Neural progenitor cell (in vitro differentiated cells): ENCODE measurements at regions not wholly inside any gene's neighbourhood (a gene's known extent, or its start where the extent isn't known, plus 50 kb on each side); places are given as distances from the start of the nearest gene placed in this dataset.

ENCODE experiments used
- DNase-seq: peaks from one replicate; pipeline ENCODE4 v3.0.0-alpha.2; 2016; ENCODE audit warnings: low spot score
- H2AFZ ChIP-seq: fragments of 200-600 bp; sonication (generic); replicated peaks from 2 replicates; pipeline ENCODE4 v1.6.1; 2016; ENCODE audit warnings: antibody characterized with exemption
- H3F3A ChIP-seq: fragments of 200-600 bp; sonication (generic); 2 replicates; pipeline ENCODE4 v1.6.1; 2016; ENCODE audit warnings: antibody characterized with exemption, low read depth
- H3K27ac ChIP-seq: fragments of 200-600 bp; sonication (generic); 2 replicates; pipeline ENCODE4 v1.5.1; 2016; ENCODE audit warnings: mild to moderate bottlenecking
- H3K27me3 ChIP-seq: fragments of 200-600 bp; sonication (generic); 2 replicates; pipeline ENCODE4 v1.6.1; 2016; ENCODE audit warnings: mild to moderate bottlenecking, moderate library complexity
- H3K36me3 ChIP-seq: fragments of 200-600 bp; sonication (generic); 2 replicates; pipeline ENCODE4 v1.5.1; 2016
- H3K4me1 ChIP-seq: fragments of 200-600 bp; sonication (generic); 2 replicates; pipeline ENCODE4 v1.6.1; 2016; ENCODE audit warnings: mixed run types
- H3K4me2 ChIP-seq: fragments of 200-600 bp; sonication (generic); 2 replicates; pipeline ENCODE4 v1.6.1; 2016
- H3K4me3 ChIP-seq: fragments of 200-600 bp; sonication (generic); 2 replicates; pipeline ENCODE4 v1.5.1; 2016
- H3K79me2 ChIP-seq: fragments of 200-600 bp; sonication (generic); 2 replicates; pipeline ENCODE4 v1.6.1; 2016; ENCODE audit warnings: low read depth
- H3K9ac ChIP-seq: fragments of 200-600 bp; sonication (generic); 2 replicates; pipeline ENCODE4 v1.6.1; 2016
- H3K9me3 ChIP-seq: fragments of 200-600 bp; sonication (generic); 2 replicates; pipeline ENCODE4 v1.5.1; 2016; ENCODE audit warnings: low read depth
- H4K20me1 ChIP-seq: fragments of 200-600 bp; sonication (generic); 2 replicates; pipeline ENCODE4 v1.6.1; 2016; ENCODE audit warnings: low read depth
- H3K27ac Mint-ChIP-seq: 3 replicates; pipeline ENCODE4 v1.8.0; 2021; ENCODE audit warnings: mixed read lengths
- H3K27me3 Mint-ChIP-seq: 2 replicates; pipeline ENCODE4 v1.8.0; 2022; ENCODE audit warnings: low read depth, mild to moderate bottlenecking, inconsistent platforms, moderate library complexity, mixed read lengths; ENCODE audit not compliant: insufficient read depth
- H3K36me3 Mint-ChIP-seq: 3 replicates; pipeline ENCODE4 v1.8.0; 2021; ENCODE audit warnings: mixed read lengths
- H3K4me1 Mint-ChIP-seq: 3 replicates; pipeline ENCODE4 v1.8.0; 2021; ENCODE audit warnings: mixed read lengths
- H3K4me3 Mint-ChIP-seq: 3 replicates; pipeline ENCODE4 v1.8.0; 2021; ENCODE audit warnings: mild to moderate bottlenecking, moderate library complexity, mixed read lengths
- H3K9me3 Mint-ChIP-seq: 3 replicates; pipeline ENCODE4 v1.8.0; 2020; ENCODE audit warnings: mixed read lengths
- EZH2 ChIP-seq: fragments of 200-600 bp; sonication (generic); IDR thresholded peaks from 2 replicates; pipeline ENCODE4 v1.6.1; 2017; ENCODE audit warnings: antibody characterized with exemption, mild to moderate bottlenecking, moderate library complexity
- EZH2phosphoT487 ChIP-seq: fragments of 200-600 bp; sonication (generic); IDR thresholded peaks from 2 replicates; pipeline ENCODE4 v1.6.1; 2017; ENCODE audit warnings: antibody characterized with exemption
- TF ChIP-seq, protein P1 (sequence below): fragments of 200-600 bp; sonication (generic); IDR thresholded peaks from 2 replicates; pipeline ENCODE4 v1.5.1; 2017; ENCODE audit warnings: antibody characterized with exemption, mild to moderate bottlenecking

DNA sequence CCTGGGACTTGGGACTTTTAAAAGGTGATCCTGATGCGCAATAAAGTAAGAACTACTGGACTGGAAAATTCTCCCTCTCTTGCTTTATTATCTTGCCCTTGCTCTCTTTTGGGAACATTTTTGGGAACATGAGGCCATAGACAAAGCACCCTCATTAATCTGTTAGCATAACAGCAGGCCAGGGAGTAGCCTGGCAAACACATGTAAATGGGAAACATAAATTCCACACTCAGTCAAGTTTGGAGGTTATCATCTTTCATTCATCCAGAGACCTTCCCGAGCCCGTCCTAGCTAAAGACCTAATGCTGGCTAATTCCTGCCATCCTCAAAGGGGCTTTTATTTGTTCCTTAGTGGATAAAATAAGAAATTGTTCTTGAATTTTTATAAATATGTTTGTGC, 162.8 kb upstream of the ARX start:
- Histone ChIP-seq H4K20me1 (no peaks in the 10 kb centered on the region), H3K4me3 (no peak overlapping the region), H3K4me2 (no peak overlapping the region), H3K4me1 (no peaks in the 10 kb centered on the region), H3K9me3 (no peaks in the 10 kb centered on the region), H3K9ac (no peak overlapping the region), H3K27ac (no peak overlapping the region), H2AFZ (no peak overlapping the region), H3F3A (no peaks in the 10 kb centered on the region), H3K27me3 (no peaks in the 10 kb centered on the region), H3K79me2 (no peaks in the 10 kb centered on the region), H3K36me3 (no peaks in the 10 kb centered on the region)
- no peak for TF ChIP-seq EZH2phosphoT487
- TF ChIP-seq, protein P1, sequence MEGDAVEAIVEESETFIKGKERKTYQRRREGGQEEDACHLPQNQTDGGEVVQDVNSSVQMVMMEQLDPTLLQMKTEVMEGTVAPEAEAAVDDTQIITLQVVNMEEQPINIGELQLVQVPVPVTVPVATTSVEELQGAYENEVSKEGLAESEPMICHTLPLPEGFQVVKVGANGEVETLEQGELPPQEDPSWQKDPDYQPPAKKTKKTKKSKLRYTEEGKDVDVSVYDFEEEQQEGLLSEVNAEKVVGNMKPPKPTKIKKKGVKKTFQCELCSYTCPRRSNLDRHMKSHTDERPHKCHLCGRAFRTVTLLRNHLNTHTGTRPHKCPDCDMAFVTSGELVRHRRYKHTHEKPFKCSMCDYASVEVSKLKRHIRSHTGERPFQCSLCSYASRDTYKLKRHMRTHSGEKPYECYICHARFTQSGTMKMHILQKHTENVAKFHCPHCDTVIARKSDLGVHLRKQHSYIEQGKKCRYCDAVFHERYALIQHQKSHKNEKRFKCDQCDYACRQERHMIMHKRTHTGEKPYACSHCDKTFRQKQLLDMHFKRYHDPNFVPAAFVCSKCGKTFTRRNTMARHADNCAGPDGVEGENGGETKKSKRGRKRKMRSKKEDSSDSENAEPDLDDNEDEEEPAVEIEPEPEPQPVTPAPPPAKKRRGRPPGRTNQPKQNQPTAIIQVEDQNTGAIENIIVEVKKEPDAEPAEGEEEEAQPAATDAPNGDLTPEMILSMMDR: no peak
- no peak for TF ChIP-seq EZH2
- Mint-ChIP-seq H3K27ac (no peak overlapping the region), H3K27me3 (peaks cover 2% of the 10 kb centered on the region), H3K36me3 (no peaks in the 10 kb centered on the region), H3K9me3 (no peaks in the 10 kb centered on the region), H3K4me1 (no peaks in the 10 kb centered on the region), H3K4me3 (no peak overlapping the region)
- no peak for DNase-seq

DNA sequence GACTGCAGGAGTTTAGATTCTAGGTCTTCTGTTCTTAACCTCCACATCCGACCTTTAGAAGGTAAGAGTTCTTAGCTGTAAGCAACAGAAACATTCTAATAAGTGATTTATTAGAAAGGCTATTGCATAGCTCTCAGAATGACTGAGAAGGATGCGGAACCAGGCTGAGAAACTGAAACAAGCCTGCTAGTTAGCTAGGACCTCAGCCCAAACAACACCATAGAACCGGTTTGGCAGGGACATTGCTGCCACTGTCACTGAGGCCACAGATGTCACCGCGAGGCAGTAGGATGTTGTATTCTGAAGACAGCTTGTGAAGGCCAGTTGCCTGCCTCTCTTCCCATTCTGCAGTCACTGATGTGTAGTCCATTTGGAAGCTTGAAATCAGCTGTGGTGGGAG, 160.0 kb upstream of the ARX start:
- H4K20me1 ChIP-seq: no peaks in the 10 kb centered on the region
- no peak for TF ChIP-seq EZH2phosphoT487
- no peak for TF ChIP-seq EZH2
- TF ChIP-seq, protein P1: no peak
- Mint-ChIP-seq H3K36me3 (no peaks in the 10 kb centered on the region), H3K27me3 (peaks cover 2% of the 10 kb centered on the region), H3K27ac (no peak overlapping the region), H3K9me3 (no peaks in the 10 kb centered on the region), H3K4me1 (no peaks in the 10 kb centered on the region), H3K4me3 (no peak overlapping the region)
- H3F3A ChIP-seq: no peaks in the 10 kb centered on the region
- H3K27ac ChIP-seq: no peak overlapping the region
- H3K9me3 ChIP-seq: no peaks in the 10 kb centered on the region
- no peaks in the 10 kb centered on the region for H3K36me3 ChIP-seq
- H3K27me3 ChIP-seq: no peaks in the 10 kb centered on the region
- no peak overlapping the region for H3K4me2 ChIP-seq
- H3K4me1 ChIP-seq: no peaks in the 10 kb centered on the region
- H3K4me3 ChIP-seq: no peak overlapping the region
- H3K9ac ChIP-seq: no peak overlapping the region
- H3K79me2 ChIP-seq: no peaks in the 10 kb centered on the region
- no peak for DNase-seq
- peak overlapping the region; percentile 5 for H2AFZ ChIP-seq

DNA sequence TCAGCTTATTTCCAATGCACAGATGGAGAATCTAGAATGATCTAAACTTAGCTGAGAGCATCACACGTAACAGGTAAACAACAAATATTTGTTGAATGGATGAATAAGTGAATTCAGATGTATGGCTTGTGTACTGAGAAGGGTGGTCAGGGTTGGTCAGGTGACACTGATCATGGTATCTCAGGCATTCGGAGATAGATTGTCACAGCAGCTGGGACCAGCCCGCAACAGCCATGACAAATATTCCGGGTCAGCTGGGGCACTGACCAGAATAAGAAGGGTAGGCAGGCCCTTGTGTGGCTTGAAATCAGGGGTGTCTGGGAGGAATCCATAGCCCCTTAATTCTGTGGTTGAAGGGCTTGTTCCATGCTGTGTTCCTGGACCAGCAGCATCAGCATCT, 159.4 kb upstream of the ARX start:
- H3F3A ChIP-seq: no peaks in the 10 kb centered on the region
- no peaks in the 10 kb centered on the region for H3K4me1 ChIP-seq
- H3K27ac Mint-ChIP-seq: no peak overlapping the region
- H4K20me1 ChIP-seq: no peaks in the 10 kb centered on the region
- no peaks in the 10 kb centered on the region for H3K9me3 Mint-ChIP-seq
- no peak overlapping the region for H3K4me2 ChIP-seq
- H2AFZ ChIP-seq: peak overlapping the region; percentile 5
- no peaks in the 10 kb centered on the region for H3K36me3 ChIP-seq
- no peak overlapping the region for H3K4me3 ChIP-seq
- H3K27me3 Mint-ChIP-seq: peaks cover 1% of the 10 kb centered on the region
- no peak for DNase-seq
- TF ChIP-seq EZH2 (no peak), EZH2phosphoT487 (no peak)
- TF ChIP-seq, protein P1: no peak
- no peaks in the 10 kb centered on the region for H3K36me3 Mint-ChIP-seq
- H3K4me3 Mint-ChIP-seq: no peak overlapping the region
- H3K27me3 ChIP-seq: no peaks in the 10 kb centered on the region
- no peak overlapping the region for H3K9ac ChIP-seq
- H3K79me2 ChIP-seq: no peaks in the 10 kb centered on the region
- no peak overlapping the region for H3K27ac ChIP-seq
- no peaks in the 10 kb centered on the region for H3K4me1 Mint-ChIP-seq
- no peaks in the 10 kb centered on the region for H3K9me3 ChIP-seq

DNA sequence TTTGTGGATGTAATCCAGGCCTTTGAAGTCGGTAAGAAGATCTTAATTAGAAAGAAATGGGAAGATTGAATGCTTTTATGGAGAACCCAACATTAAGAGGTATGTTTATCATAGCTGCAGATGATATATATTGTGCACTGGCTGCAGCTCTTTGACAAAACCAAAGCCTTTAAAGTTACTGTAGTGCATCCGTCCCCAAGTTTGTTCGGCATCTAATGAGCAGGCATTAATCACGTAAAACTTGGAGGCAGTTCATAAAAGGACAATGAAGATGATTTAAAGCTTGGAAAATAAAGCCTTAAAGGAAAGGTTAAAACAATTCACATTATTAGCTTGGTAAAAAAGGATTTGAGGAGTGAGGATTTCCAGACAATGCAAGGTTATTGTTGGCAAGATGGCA, 150.8 kb upstream of the ARX start:
- H3K4me2 ChIP-seq: no peak overlapping the region
- Mint-ChIP-seq H3K27ac (no peak overlapping the region), H3K36me3 (no peaks in the 10 kb centered on the region), H3K9me3 (no peaks in the 10 kb centered on the region), H3K27me3 (no peaks in the 10 kb centered on the region), H3K4me3 (no peak overlapping the region), H3K4me1 (no peaks in the 10 kb centered on the region)
- no peaks in the 10 kb centered on the region for H3K36me3 ChIP-seq
- TF ChIP-seq EZH2phosphoT487 (no peak), EZH2 (no peak)
- TF ChIP-seq, protein P1: no peak
- H3K27me3 ChIP-seq: no peaks in the 10 kb centered on the region
- H4K20me1 ChIP-seq: no peaks in the 10 kb centered on the region
- H3F3A ChIP-seq: no peaks in the 10 kb centered on the region
- no peaks in the 10 kb centered on the region for H3K9me3 ChIP-seq
- no peaks in the 10 kb centered on the region for H3K79me2 ChIP-seq
- H3K4me1 ChIP-seq: no peaks in the 10 kb centered on the region
- H3K4me3 ChIP-seq: no peak overlapping the region
- DNase-seq: no peak
- no peak overlapping the region for H3K27ac ChIP-seq
- no peak overlapping the region for H2AFZ ChIP-seq
- no peak overlapping the region for H3K9ac ChIP-seq
